ENCODE measurements at regions not wholly inside any gene's neighbourhood (a gene's known extent, or its start where the extent isn't known, plus 50 kb on each side); places are given as distances from the start of the nearest gene placed in this dataset.
"Not testable (repeated sequence)": the region's sequence is repeated elsewhere in the genome, so short reads cannot be mapped to it uniquely, and the experiment has no call there.

GRCh38 chr6:135655055-135655454 is 157.5 kb upstream of the AHI1 start:
- no peak overlapping the region for H3K4me3 ChIP-seq (ENCODE audit: low read length)
- no peak for TF ChIP-seq ZNF274 (IDR thresholded peaks at IDR 0.05; ENCODE audit: low read depth, low read length)

DNA sequence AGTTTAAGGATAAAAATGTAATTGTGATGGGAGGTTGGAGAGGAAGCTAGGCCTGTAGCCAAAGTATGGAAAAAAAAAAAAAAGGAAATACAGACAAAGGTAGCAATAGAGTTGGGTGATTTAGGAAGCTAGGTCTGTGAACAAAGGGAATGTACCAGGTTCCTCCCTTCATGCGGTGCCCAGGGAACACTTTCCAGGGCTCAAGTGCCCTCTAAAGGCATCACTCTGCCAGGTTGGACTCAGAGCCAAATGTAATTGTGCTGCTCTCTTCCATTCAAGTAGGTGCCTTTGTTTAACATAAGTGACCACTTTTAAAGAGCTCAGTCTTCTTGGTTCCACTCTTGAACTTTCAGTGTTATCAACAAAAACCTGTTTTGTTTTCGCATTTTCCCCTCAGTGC is 159.7 kb upstream of the AHI1 start:
- no peak overlapping the region for H3K4me3 ChIP-seq (ENCODE audit: low read length)
- TF ChIP-seq ZNF274 (IDR thresholded peaks at IDR 0.05; ENCODE audit: low read depth, low read length), result no peak

DNA sequence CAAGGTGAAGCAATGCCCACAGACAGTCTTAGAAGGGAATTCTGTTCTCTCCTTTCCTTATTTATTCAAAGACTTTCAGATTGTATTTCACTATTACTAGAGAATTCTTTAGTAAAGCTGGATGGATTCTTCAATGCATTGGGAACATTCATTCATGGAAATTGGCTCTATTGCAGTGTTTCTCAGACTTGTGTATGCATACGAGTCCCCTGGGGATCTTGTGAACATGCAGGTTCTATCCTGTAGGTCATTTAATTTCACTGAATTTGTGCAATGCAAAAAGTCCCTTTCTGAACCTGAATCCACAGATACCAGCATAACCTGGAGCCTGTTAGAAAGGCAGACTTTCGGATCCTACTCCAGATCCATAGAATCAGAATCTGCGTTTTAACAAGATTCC is 160.9 kb upstream of the AHI1 start:
- no peak for TF ChIP-seq ZNF274 (IDR thresholded peaks at IDR 0.05; ENCODE audit: low read depth, low read length)
- H3K4me3 ChIP-seq (ENCODE audit: low read length), result no peak overlapping the region

DNA sequence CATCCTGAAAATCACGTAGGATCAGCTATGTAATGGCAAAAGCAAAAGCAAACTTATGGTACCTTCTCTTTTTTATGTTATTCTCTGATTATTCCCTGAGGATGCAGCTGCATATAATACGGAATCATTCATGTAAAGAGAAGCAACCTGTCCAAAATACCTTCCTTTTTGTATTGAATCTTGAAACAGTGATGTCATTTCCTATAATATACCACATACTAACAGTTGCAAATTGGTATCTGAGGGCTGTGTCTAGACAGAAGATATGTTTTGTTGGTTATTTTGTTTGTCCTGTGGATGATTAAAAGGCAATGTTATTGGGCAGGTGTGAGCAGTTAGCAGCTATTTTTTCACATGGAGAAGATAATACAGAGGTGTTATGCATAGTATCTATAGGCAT is 161.4 kb upstream of the AHI1 start:
- H3K4me3 ChIP-seq (ENCODE audit: low read length), result no peak overlapping the region
- TF ChIP-seq ZNF274 (IDR thresholded peaks at IDR 0.05; ENCODE audit: low read depth, low read length), result no peak

DNA sequence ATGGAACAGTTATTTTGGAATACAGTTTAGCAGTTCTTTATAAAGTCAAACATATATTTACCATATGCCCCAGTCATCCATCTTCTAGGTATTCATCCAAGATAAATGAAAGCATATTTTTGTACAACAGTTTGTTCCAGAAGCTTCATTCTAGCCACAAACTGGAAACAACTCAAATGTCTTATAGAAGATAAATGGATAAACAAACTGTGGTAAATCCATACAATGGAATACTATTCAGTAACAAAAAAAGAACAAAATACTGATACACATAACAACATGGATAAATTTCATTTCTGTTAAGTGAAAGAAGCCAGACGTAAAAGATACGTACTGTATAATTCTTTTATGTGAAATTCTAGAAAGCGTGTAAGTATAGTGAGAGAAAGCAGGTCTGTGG is 167.0 kb upstream of the AHI1 start:
- no peak for TF ChIP-seq ZNF274 (IDR thresholded peaks at IDR 0.05; ENCODE audit: low read depth, low read length)
- no peak overlapping the region for H3K4me3 ChIP-seq (ENCODE audit: low read length)

DNA sequence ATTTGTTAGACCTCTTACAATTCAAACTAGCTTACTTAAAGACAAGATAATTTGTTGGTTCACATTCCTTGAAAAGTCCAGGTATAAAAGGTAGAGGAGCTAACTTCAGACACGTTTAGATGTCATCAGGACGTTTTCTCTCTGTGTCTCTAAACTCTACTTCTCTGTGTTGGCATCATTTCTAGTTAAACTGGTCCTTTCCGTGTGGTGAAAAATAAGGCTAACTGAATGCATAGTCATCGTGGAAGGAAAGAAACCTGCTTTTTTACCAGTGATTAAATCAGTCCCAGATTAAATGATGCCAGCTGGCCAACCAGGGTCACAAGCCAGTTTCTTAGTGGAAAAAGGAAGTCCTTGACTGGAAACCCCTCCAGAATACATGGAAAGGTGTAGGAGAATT is 168.4 kb upstream of the AHI1 start:
- no peak for TF ChIP-seq ZNF274 (IDR thresholded peaks at IDR 0.05; ENCODE audit: low read depth, low read length)
- no peak overlapping the region for H3K4me3 ChIP-seq (ENCODE audit: low read length)

- no peak overlapping the region for H3K4me3 ChIP-seq (ENCODE audit: low read length)
- TF ChIP-seq ZNF274 (IDR thresholded peaks at IDR 0.05; ENCODE audit: low read depth, low read length), result no peak
Observed at GRCh38 chr6:135667691-135668455, 170.3 kb upstream of the AHI1 start.

- H3K4me3 ChIP-seq (ENCODE audit: low read length), result no peak overlapping the region
- no peak for TF ChIP-seq ZNF274 (IDR thresholded peaks at IDR 0.05; ENCODE audit: low read depth, low read length)
Observed at GRCh38 chr6:135672256-135672655, 174.7 kb upstream of the AHI1 start.

DNA sequence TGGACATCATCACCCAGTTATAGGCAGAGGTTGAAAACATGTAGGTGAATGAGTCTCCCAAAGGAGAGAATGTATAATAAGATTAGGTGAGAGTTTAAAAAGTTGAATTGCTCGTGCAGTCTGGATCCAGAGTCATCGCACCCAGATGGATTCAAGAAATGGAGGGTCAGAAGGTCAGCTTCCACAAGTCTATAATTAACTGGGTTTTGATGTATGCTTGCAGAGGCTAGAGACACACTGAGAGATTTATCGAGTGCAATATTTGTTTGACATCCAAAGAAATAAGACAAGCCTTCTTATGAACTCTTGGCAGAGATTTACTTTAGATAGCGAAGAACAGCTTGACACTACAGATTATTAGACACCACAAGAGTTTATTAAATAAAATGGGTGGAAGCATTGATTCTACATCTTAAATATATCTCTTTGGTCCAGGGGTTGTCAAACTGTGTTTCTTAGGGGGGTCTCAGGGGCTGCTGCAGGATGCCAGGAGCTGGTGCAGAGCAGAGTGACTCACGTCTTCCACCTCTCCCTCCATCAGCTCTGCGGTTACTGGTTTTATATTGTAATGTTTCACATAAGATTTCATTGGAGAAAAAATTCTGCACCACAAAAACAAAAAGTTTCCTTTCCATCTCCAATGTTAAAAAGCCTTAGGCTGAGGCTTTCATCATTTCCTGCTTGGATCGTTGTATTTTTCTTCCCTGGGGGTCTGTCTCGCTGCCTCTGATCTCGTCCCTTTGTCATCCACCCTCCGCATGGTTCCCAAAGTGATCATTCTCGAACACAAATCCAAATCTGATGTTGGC is 176.2 kb upstream of the AHI1 start:
- no peak overlapping the region for H3K4me3 ChIP-seq (ENCODE audit: low read length)

DNA sequence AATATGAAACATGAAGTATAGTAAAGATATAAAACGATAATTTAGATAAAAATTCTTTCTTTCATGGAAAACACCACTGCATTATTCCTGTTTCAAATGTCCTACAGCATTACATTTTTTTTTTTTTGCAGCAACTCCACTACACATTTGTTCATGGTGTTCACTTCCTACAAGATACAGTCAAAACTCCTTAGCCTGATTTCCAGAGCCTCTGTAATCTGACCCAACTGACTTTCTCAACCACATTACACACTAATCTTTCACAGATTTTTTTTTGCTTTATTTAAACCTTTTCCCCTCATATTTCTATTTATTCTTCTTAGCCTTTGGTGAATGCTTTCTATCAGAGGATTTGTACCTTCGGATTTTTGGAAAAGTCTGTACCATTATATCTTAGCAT is 176.5 kb upstream of the PDE7B start:
- no peak for TF ChIP-seq ZNF274 (IDR thresholded peaks at IDR 0.05; ENCODE audit: low read depth, low read length)
- H3K4me3 ChIP-seq (ENCODE audit: low read length), result no peak overlapping the region

More for the DNA sequence above, 176.2 kb upstream of the AHI1 start:
- no peak for TF ChIP-seq ZNF274 (IDR thresholded peaks at IDR 0.05; ENCODE audit: low read depth, low read length)

GRCh38 chr6:135675862-135676261 is 175.6 kb upstream of the PDE7B start:
- TF ChIP-seq ZNF274 (IDR thresholded peaks at IDR 0.05; ENCODE audit: low read depth, low read length), result no peak
- no peak overlapping the region for H3K4me3 ChIP-seq (ENCODE audit: low read length)

DNA sequence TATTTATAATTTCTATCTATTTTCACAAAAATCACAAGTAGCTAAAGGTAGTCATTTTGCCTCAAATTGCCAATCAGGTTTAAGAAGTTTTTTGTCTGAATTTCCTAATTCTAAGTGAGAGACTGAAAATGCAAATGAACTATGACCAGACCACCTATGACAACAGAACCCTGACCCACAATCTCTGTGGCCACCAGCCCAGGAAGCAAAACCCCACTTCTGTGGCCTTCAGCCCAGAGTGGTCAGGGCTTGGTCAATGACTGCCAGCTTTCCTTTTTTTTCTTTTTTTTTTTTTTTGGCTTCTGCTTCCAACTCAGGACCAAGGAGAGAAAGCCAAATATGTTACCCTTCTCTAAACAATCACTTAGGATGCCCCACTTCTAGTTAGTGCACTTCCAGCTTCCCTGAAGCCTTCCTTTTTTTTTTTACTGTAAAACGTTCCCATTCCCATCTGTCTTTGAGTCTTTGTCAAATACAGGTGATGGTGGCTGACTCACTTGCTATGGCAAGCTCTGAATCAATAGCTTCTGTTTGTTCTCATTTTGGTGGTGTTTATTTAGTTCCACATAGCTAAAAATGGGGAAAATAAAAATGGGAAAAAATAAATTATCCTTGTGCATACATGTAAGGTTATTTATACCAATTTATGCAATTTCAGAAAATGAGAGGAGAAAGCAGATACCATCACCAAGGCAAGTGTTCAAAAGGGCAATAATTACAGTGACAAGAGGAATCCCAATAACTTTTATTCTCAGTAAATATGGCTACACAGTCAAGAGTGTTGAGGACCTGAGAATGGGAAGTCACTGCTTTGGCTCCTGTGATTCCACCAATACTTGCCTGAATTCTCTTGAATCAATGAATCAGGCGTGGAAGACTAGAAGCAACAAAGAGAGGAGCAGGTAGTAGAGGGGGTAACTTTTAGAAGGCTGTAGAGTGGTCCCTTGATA is 170.3 kb upstream of the PDE7B start:
- no peak for TF ChIP-seq ZNF274 (IDR thresholded peaks at IDR 0.05; ENCODE audit: low read depth, low read length)
- no peak overlapping the region for H3K4me3 ChIP-seq (ENCODE audit: low read length)

DNA sequence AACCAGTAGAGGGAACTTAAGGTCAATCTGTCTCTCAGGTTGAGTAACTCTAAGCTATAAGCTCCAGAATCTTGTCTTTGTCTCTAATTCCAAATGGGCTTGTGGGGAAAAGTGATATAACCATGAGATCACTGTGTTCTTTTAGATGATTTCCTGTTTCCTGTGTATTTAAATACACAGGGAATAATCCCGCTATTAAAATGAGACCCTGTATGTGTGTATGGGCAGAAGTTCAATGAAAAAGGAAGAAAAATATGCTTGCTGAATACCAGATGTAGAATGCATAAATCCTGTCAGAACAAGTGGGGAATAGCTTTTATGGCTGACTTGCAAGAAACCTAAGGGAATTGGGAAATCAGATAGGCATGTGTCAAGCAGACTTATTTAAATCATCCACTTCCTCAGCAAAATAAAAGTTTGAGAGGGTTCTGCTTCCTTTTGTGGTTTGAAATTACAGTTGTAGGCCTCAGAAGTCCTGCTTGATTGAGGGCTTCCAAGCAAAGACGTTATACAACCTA is 164.7 kb upstream of the PDE7B start:
- no peak overlapping the region for H3K4me3 ChIP-seq (ENCODE audit: low read length)
- TF ChIP-seq ZNF274 (IDR thresholded peaks at IDR 0.05; ENCODE audit: low read depth, low read length), result no peak

DNA sequence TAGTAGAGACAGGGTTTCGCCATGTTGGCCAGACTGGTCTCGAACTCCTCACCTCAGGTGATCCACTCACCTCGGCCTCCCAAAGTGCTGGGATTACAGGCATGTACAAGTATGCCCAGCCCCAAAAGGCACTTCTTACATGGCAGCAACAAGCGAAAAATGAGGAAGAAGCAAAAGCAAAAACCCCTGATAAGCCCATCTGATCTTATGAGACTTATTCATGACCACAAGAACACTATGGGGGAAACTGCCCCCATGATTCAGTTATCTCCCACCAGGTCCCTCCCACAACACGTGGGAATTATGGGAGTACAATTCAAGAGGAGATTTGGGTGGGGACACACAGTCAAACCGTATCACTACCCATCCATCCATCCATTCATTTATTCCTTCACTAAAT is 163.0 kb upstream of the PDE7B start:
- not testable (repeated sequence) for H3K4me3 ChIP-seq (ENCODE audit: low read length)

All from GM08714 (cell line).